Upper lobe of left lung (tissue), 6 donors: ENCODE measurements at regions not wholly inside any gene's neighbourhood (a gene's known extent, or its start where the extent isn't known, plus 50 kb on each side); places are given as distances from the start of the nearest gene placed in this dataset.

ENCODE experiments used
- ATAC-seq, 2 donors: fragments of 200-7000 bp; cut with Tn5 transposase; one replicate each; pipeline ENCODE4 v1.9.1; 2022; ENCODE audit warnings: mild to moderate bottlenecking in 2 of 2, moderate library complexity in 2 of 2; ENCODE audit not compliant: low FRiP score in 2 of 2
- DNase-seq, 2 donors: peaks; one replicate each; pipeline ENCODE4 v3.0.0-alpha.2; 2019 to 2020
- H3K27ac ChIP-seq, 4 donors: fragments of 200-600 bp; sonication (generic); one replicate each; pipeline ENCODE4 v1.5.1; 2016 to 2019
- H3K27me3 ChIP-seq, 4 donors: fragments of 200-600 bp; sonication (generic); one replicate each; pipeline ENCODE4 v1.5.1; 2017 to 2019
- H3K36me3 ChIP-seq, 4 donors: fragments of 200-600 bp; sonication (generic); one replicate each; pipeline ENCODE4 v1.5.1; 2016 to 2019
- H3K4me1 ChIP-seq, 4 donors: fragments of 200-600 bp; sonication (generic); one replicate each; pipeline ENCODE4 v1.5.1; 2018 to 2019
- H3K4me3 ChIP-seq, 4 donors: fragments of 200-600 bp; sonication (generic); one replicate each; pipeline ENCODE4 v1.5.1; 2017 to 2019; ENCODE audit warnings: mild to moderate bottlenecking in 2 of 4, moderate library complexity in 1 of 4
- H3K9me3 ChIP-seq, 4 donors: fragments of 200-600 bp; sonication (generic); one replicate each; pipeline ENCODE4 v1.5.1; 2018 to 2019
- EP300 ChIP-seq, 4 donors: sonication (generic); formaldehyde crosslinking; IDR thresholded peaks; one replicate each; pipeline ENCODE4 v1.5.1; 2017; ENCODE audit warnings: antibody characterized with exemption in 4 of 4, control low read depth in 2 of 4
- POLR2A ChIP-seq, 4 donors: fragments of 450-650 bp; IDR thresholded peaks; one replicate each; pipeline ENCODE4 v1.5.1; 2016 to 2017; ENCODE audit warnings: antibody characterized with exemption in 4 of 4, mild to moderate bottlenecking in 2 of 4
- POLR2AphosphoS5 ChIP-seq, 2 donors: sonication (generic); formaldehyde crosslinking; IDR thresholded peaks; one replicate each; pipeline ENCODE4 v1.5.1; 2017; ENCODE audit warnings: antibody characterized with exemption in 2 of 2
- WGBS, 2 donors: methylation state at CpG; one replicate each; pipeline ENCODE4 v1.1.5; 2017 to 2018; 5-methylcytosine and 5-hydroxymethylcytosine counted together
- TF ChIP-seq, protein P1 (sequence below), 6 experiments: fragments of 450-650 bp in 4 of 6; fragments of 200-600 bp in 2 of 6; sonication (generic) in 2 of 6; IDR thresholded peaks; one replicate each; pipeline ENCODE4 v1.5.1; 2016 to 2019; ENCODE audit warnings: antibody characterized with exemption in 6 of 6
- donor health status: DM: no; HTN: no; CAD: no; lungs with moderate emphysema.
- donor health status: DM: no; HTN: yes; CAD: no; lungs with severe emphysema.

- H3K4me1 ChIP-seq = no peaks in the 10 kb centered on the region
- DNase-seq = no peak
- no peak for ATAC-seq
- no peaks in the 10 kb centered on the region for H3K27me3 ChIP-seq
- no peak overlapping the region for H3K27ac ChIP-seq
- H3K4me3 ChIP-seq = no peak overlapping the region
- TF ChIP-seq POLR2AphosphoS5 (IDR thresholded peaks at IDR 0.05) (no peak), POLR2A (IDR thresholded peaks at IDR 0.05) (no peak)
- TF ChIP-seq, protein P1, sequence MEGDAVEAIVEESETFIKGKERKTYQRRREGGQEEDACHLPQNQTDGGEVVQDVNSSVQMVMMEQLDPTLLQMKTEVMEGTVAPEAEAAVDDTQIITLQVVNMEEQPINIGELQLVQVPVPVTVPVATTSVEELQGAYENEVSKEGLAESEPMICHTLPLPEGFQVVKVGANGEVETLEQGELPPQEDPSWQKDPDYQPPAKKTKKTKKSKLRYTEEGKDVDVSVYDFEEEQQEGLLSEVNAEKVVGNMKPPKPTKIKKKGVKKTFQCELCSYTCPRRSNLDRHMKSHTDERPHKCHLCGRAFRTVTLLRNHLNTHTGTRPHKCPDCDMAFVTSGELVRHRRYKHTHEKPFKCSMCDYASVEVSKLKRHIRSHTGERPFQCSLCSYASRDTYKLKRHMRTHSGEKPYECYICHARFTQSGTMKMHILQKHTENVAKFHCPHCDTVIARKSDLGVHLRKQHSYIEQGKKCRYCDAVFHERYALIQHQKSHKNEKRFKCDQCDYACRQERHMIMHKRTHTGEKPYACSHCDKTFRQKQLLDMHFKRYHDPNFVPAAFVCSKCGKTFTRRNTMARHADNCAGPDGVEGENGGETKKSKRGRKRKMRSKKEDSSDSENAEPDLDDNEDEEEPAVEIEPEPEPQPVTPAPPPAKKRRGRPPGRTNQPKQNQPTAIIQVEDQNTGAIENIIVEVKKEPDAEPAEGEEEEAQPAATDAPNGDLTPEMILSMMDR (IDR thresholded peaks at IDR 0.05) = no peak
- H3K9me3 ChIP-seq = no peaks in the 10 kb centered on the region
- no peaks in the 10 kb centered on the region for H3K36me3 ChIP-seq
Measured at GRCh38 chr3:19711160-19711782, 222.7 kb downstream of the EFHB start.

DNA sequence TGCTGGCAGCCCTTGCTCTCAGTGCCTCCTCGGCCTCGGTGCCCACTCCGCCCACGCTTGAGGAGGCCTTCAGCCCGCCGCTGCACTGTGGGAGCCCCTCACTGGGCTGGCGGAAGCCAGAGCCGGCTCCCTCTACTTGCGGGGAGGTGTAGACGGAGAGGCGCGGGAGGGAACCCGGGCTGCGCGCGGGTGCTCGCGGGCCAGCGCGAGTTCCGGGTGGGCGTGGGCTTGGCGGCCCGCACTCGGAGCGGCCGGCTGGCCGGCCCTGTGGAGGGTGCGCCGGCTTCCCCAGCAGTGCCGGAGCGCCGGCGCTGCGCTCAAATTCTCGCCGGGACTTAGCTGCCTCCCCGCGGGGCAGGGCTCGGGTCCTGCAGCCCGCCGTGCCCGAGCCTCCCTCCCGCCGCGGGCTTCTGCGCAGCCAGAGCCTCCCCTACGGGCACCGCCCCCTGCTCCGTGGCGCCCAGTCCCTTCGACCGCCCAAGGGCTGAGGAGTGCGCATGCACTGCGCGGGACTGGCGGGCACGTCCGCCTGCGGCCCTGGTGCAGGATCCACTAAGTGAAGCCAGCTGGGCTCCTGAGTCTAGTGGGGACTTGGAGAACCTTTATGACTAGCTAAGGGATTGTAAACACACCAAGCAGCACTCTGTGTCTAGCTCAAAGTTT is 231.5 kb downstream of the EFHB start:
- 97 to 98% methylated on average over 18 to 60 of the region's 60 CpGs for WGBS, 2 donors
- H3K4me1 ChIP-seq = no peaks in the 10 kb centered on the region
- peaks cover 0 to 6% (median 0%) of the 10 kb centered on the region in 4 donors for H3K9me3 ChIP-seq
- no peak for TF ChIP-seq POLR2A (IDR thresholded peaks at IDR 0.05)
- TF ChIP-seq, protein P1 (IDR thresholded peaks at IDR 0.05) = no peak
- TF ChIP-seq EP300 (IDR thresholded peaks at IDR 0.05) = no peak
- no peak for TF ChIP-seq POLR2AphosphoS5 (IDR thresholded peaks at IDR 0.05)
- H3K4me3 ChIP-seq = peak overlapping the region in 1 of 4 donors; percentile 4
- H3K36me3 ChIP-seq = no peaks in the 10 kb centered on the region
- DNase-seq (peak in 1 of 2 donors; percentile 79), ATAC-seq (peak in 1 of 2 donors; percentile 38)
- no peak overlapping the region for H3K27ac ChIP-seq
- no peaks in the 10 kb centered on the region for H3K27me3 ChIP-seq

- 50 to 74% methylated on average over 2 of the region's 2 CpGs for WGBS, 2 donors
- Histone ChIP-seq H3K9me3 (peaks cover 0 to 9% (median 0%) of the 10 kb centered on the region in 4 donors), H3K4me3 (no peak overlapping the region), H3K4me1 (no peaks in the 10 kb centered on the region), H3K27me3 (no peaks in the 10 kb centered on the region), H3K36me3 (no peaks in the 10 kb centered on the region), H3K27ac (no peak overlapping the region)
- no peak for DNase-seq
- no peak for ATAC-seq
- TF ChIP-seq, protein P1 (IDR thresholded peaks at IDR 0.05) = no peak
- no peak for TF ChIP-seq EP300 (IDR thresholded peaks at IDR 0.05)
- no peak for TF ChIP-seq POLR2A (IDR thresholded peaks at IDR 0.05)
- no peak for TF ChIP-seq POLR2AphosphoS5 (IDR thresholded peaks at IDR 0.05)
Measured at GRCh38 chr3:19688767-19689166, 245.2 kb downstream of the EFHB start.

GRCh38 chr3:19668163-19668562 is 265.9 kb downstream of the EFHB start:
- H3K27me3 ChIP-seq = no peaks in the 10 kb centered on the region
- no peaks in the 10 kb centered on the region for H3K36me3 ChIP-seq

More at GRCh38 chr3:19668163-19668562, 265.9 kb downstream of the EFHB start:
- no peak for ATAC-seq
- WGBS, 2 donors = 75% methylated on average over 2 of the region's 2 CpGs; no CpG with 5 or more reads in 1 of the 2 donors
- Histone ChIP-seq H3K27ac (no peak overlapping the region), H3K9me3 (no peaks in the 10 kb centered on the region), H3K4me3 (no peak overlapping the region), H3K4me1 (no peaks in the 10 kb centered on the region)
- no peak for TF ChIP-seq EP300 (IDR thresholded peaks at IDR 0.05)
- TF ChIP-seq POLR2A (IDR thresholded peaks at IDR 0.05) = no peak
- TF ChIP-seq, protein P1 (IDR thresholded peaks at IDR 0.05) = no peak
- no peak for TF ChIP-seq POLR2AphosphoS5 (IDR thresholded peaks at IDR 0.05)
- DNase-seq = no peak
